Fibroblast of lung (primary cell): ENCODE measurements at regions not wholly inside any gene's neighbourhood (a gene's known extent, or its start where the extent isn't known, plus 50 kb on each side); places are given as distances from the start of the nearest gene placed in this dataset.

Experiments used
- DNase-seq, 2 donors: peaks; one replicate each; pipeline versions ENCODE4 v3.0.0 to v3.0.0-alpha.2; 2010; ENCODE audit warnings: low read depth in 2 of 2
- H2AFZ ChIP-seq: 2 replicates; pipeline ENCODE4 v1.5.1; 2012; ENCODE audit warnings: low read length, control low read depth, inconsistent platforms
- H3K27ac ChIP-seq: 2 replicates; pipeline ENCODE4 v1.5.1; 2011; ENCODE audit warnings: low read length, control low read depth; ENCODE audit not compliant: insufficient read depth
- H3K27me3 ChIP-seq: 2 replicates; pipeline ENCODE4 v1.5.1; 2011; ENCODE audit warnings: mild to moderate bottlenecking, low read length; ENCODE audit not compliant: control insufficient read depth, insufficient read depth
- H3K36me3 ChIP-seq: 2 replicates; pipeline ENCODE4 v1.5.1; 2011; ENCODE audit warnings: low read length; ENCODE audit not compliant: control insufficient read depth, insufficient read depth
- H3K4me1 ChIP-seq: 2 replicates; pipeline ENCODE4 v1.5.1; 2011; ENCODE audit warnings: low read length; ENCODE audit not compliant: control insufficient read depth, insufficient read depth; ENCODE audit errors: extremely low read depth
- H3K4me2 ChIP-seq: 2 replicates; pipeline ENCODE4 v1.5.1; 2011; ENCODE audit warnings: low read length, control low read depth; ENCODE audit not compliant: insufficient read depth; ENCODE audit errors: extremely low read depth
- H3K4me3 ChIP-seq, 4 experiments: fragments of 200-600 bp in 1 of 4; sonication (generic) in 1 of 4; replicated peaks in 1 of 4; 2 replicates each; pipeline ENCODE4 v1.5.1; 2011 to 2016; ENCODE audit warnings: low read length in 4 of 4, low read depth in 3 of 4, mild to moderate bottlenecking in 3 of 4, control low read depth in 2 of 4, inconsistent platforms in 1 of 4, mixed read lengths in 1 of 4; ENCODE audit not compliant: insufficient read depth in 1 of 4; ENCODE audit errors: control extremely low read depth in 1 of 4
- H3K79me2 ChIP-seq: 2 replicates; pipeline ENCODE4 v1.5.1; 2012; ENCODE audit warnings: mild to moderate bottlenecking, low read length, inconsistent platforms; ENCODE audit not compliant: control insufficient read depth, insufficient read depth
- H3K9ac ChIP-seq: 2 replicates; pipeline ENCODE4 v1.5.1; 2011; ENCODE audit warnings: mild to moderate bottlenecking, low read length, control low read depth; ENCODE audit not compliant: insufficient read depth
- H3K9me3 ChIP-seq: 2 replicates; pipeline ENCODE4 v1.5.1; 2012; ENCODE audit warnings: low read depth, low read length; ENCODE audit not compliant: control insufficient read depth, insufficient read depth
- H4K20me1 ChIP-seq: 2 replicates; pipeline ENCODE4 v1.5.1; 2011; ENCODE audit warnings: low read length; ENCODE audit not compliant: control insufficient read depth, insufficient read depth; ENCODE audit errors: extremely low read depth
- EZH2 ChIP-seq: IDR thresholded peaks from 2 replicates; pipeline ENCODE4 v1.5.1; 2012; ENCODE audit warnings: low read length, control low read depth, mild to moderate bottlenecking; ENCODE audit errors: missing control alignments
- TF ChIP-seq, protein P1 (sequence below), 2 donors: IDR thresholded peaks in 1 of 2; conservative IDR thresholded peaks in 1 of 2; 1 replicate in 1 of 2; 2 replicates in 1 of 2; pipeline ENCODE4 v1.5.1; 2011 to 2012; ENCODE audit warnings: low read length in 2 of 2, control low read depth in 1 of 2, inconsistent platforms in 1 of 2, low read depth in 1 of 2, mild to moderate bottlenecking in 1 of 2

GRCh38 chr12:74468401-74468800 lies 69.2 kb upstream of the ATXN7L3B start:
- no peak overlapping the region for H3K4me2 ChIP-seq
- no peak overlapping the region for H3K4me3 ChIP-seq
- DNase-seq, result no peak
- no peak overlapping the region for H3K27ac ChIP-seq
- H3K4me1 ChIP-seq, result no peaks in the 10 kb centered on the region
- H3K79me2 ChIP-seq, result no peaks in the 10 kb centered on the region
- H3K9me3 ChIP-seq, result no peaks in the 10 kb centered on the region
- no peaks in the 10 kb centered on the region for H3K36me3 ChIP-seq
- no peaks in the 10 kb centered on the region for H4K20me1 ChIP-seq
- TF ChIP-seq, protein P1, sequence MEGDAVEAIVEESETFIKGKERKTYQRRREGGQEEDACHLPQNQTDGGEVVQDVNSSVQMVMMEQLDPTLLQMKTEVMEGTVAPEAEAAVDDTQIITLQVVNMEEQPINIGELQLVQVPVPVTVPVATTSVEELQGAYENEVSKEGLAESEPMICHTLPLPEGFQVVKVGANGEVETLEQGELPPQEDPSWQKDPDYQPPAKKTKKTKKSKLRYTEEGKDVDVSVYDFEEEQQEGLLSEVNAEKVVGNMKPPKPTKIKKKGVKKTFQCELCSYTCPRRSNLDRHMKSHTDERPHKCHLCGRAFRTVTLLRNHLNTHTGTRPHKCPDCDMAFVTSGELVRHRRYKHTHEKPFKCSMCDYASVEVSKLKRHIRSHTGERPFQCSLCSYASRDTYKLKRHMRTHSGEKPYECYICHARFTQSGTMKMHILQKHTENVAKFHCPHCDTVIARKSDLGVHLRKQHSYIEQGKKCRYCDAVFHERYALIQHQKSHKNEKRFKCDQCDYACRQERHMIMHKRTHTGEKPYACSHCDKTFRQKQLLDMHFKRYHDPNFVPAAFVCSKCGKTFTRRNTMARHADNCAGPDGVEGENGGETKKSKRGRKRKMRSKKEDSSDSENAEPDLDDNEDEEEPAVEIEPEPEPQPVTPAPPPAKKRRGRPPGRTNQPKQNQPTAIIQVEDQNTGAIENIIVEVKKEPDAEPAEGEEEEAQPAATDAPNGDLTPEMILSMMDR (conservative IDR thresholded peaks at IDR 0.05 in 1 of 2, IDR thresholded peaks at IDR 0.05 in 1 of 2; ENCODE audit: low read depth in 1 of 2, low read length in 2 of 2), result no peak
- no peak for TF ChIP-seq EZH2
- H2AFZ ChIP-seq, result no peak overlapping the region
- no peak overlapping the region for H3K9ac ChIP-seq
- no peaks in the 10 kb centered on the region for H3K27me3 ChIP-seq

- Histone ChIP-seq H3K79me2 (no peaks in the 10 kb centered on the region), H3K4me2 (no peak overlapping the region), H3K9ac (no peak overlapping the region), H3K27me3 (no peaks in the 10 kb centered on the region), H3K4me1 (no peaks in the 10 kb centered on the region), H3K4me3 (no peak overlapping the region), H3K27ac (no peak overlapping the region), H2AFZ (no peak overlapping the region), H3K36me3 (no peaks in the 10 kb centered on the region), H4K20me1 (no peaks in the 10 kb centered on the region), H3K9me3 (no peaks in the 10 kb centered on the region)
- DNase-seq, result no peak
- TF ChIP-seq, protein P1 (conservative IDR thresholded peaks at IDR 0.05 in 1 of 2, IDR thresholded peaks at IDR 0.05 in 1 of 2; ENCODE audit: low read depth in 1 of 2, low read length in 2 of 2), result no peak
- TF ChIP-seq EZH2, result no peak
Observed at GRCh38 chr12:74476234-74476633, 61.4 kb upstream of the ATXN7L3B start.

DNA sequence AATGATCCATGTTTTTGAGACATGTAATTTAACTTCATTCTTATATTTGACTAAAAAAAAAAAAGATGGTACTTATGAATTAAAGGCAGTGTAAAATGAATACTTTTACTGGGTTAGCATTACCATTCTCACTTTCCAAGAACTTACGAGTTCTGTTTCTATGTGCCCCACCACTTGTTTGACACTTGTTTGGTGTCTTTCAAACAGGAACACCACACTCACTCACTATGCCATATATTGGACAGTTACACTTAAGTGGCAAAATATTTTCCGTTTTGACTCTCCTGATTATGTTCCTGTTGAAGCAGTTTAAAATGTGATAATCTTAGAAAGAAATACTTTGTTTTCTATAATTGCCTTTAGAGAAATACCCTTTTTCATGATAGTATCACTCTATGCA lies 56.6 kb upstream of the ATXN7L3B start:
- Histone ChIP-seq H3K9ac (no peak overlapping the region), H3K27ac (no peak overlapping the region)

More for the DNA sequence above, 56.6 kb upstream of the ATXN7L3B start:
- no peaks in the 10 kb centered on the region for H3K36me3 ChIP-seq
- no peak overlapping the region for H3K4me2 ChIP-seq
- H3K4me3 ChIP-seq, result no peak overlapping the region
- H3K9me3 ChIP-seq, result no peaks in the 10 kb centered on the region
- H3K4me1 ChIP-seq, result no peaks in the 10 kb centered on the region
- H3K79me2 ChIP-seq, result no peaks in the 10 kb centered on the region
- TF ChIP-seq, protein P1 (conservative IDR thresholded peaks at IDR 0.05 in 1 of 2, IDR thresholded peaks at IDR 0.05 in 1 of 2; ENCODE audit: low read depth in 1 of 2, low read length in 2 of 2), result no peak
- TF ChIP-seq EZH2, result no peak
- no peaks in the 10 kb centered on the region for H4K20me1 ChIP-seq
- no peak overlapping the region for H2AFZ ChIP-seq
- no peak for DNase-seq
- no peaks in the 10 kb centered on the region for H3K27me3 ChIP-seq
